ENCODE measurements at regions not wholly inside any gene's neighbourhood (a gene's known extent, or its start where the extent isn't known, plus 50 kb on each side); places are given as distances from the start of the nearest gene placed in this dataset.
"Not testable (repeated sequence)": the region's sequence is repeated elsewhere in the genome, so short reads cannot be mapped to it uniquely, and the experiment has no call there.

DNA sequence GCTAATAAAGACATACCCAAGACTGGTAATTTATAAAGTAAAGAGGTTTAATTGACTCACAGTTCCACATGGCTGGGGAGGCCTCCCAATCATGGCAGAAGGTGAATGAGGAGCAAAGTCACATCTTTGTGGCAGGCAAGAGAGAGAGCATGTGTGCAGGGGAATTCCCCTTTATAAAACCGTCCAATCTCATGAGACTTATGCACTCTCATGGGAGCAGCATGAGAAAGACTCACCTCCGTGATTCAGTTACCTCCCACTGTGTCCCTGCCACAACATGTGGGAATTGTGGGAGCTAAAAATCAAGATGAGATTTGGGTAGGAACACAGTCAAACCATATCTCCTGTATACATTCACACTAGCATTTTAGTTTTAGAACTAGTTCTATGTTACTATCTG lies 101.7 kb upstream of the NIPA1 start:
- DNase-seq = not testable (repeated sequence)

DNA sequence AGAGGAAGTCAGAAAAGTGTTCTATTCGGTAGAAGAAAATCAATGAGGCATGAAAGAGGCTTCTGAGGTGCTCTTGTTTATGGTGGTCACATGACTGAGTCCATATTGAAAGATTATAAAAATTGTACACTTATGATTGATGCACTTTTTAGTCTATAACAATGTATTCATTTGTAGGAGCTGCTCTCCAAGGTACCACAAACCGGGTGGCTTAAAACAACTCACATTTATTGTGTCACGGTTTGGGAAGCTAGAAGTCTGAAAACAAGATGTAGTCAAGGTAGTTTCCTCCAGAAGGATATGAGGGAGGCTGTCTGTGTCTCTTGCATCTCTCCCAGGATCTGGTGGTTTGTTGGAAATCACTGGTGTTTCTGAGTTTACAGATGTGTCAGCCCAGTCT lies 86.6 kb upstream of the NIPA1 start:
- not testable (repeated sequence) for DNase-seq

DNA sequence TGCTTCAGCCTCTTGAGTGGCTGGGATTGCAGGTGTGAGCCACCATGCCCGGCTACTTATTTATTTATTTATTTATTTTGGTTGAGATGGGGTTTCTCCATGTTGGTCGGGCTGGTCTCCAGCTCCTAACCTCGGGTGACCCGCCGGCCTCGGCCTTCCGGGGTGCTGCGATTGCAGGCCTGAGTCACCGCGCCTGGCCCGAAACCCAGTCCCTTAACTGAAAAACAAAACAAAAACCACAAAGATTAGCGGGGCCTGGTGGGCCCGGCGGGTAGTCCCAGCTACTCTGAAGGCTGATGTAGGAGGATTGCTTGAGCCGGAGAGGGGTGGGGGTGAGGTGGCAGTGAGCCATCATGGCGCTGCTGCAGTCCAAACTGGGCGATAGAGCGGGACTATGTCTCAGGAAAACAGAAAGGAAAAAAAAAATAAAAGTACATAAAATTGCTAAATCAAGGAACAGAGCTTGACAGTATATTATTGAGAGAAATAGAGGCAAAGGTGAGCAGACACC lies 75.6 kb upstream of the NIPA1 start:
- DNase-seq = not testable (repeated sequence)

DNA sequence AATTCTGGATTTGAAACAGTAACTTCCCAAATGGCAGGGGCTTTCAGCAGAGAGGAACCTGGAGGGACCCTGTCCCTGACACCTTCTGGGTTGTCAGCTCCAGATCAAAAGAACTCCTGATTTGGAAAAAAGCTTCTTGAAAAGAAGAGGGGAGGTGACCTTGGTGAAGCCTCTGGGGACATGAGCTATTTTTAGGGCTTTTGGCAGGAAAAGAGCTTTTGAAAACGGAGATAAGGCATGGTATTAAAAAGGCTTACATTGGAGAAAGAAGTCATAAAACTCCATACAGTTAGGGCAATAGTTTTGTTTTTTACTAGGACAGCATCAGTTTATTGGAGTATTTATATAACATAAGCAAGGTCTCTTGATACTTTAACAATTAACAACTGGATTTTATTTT lies 72.5 kb upstream of the NIPA1 start:
- DNase-seq = not testable (repeated sequence)

DNA sequence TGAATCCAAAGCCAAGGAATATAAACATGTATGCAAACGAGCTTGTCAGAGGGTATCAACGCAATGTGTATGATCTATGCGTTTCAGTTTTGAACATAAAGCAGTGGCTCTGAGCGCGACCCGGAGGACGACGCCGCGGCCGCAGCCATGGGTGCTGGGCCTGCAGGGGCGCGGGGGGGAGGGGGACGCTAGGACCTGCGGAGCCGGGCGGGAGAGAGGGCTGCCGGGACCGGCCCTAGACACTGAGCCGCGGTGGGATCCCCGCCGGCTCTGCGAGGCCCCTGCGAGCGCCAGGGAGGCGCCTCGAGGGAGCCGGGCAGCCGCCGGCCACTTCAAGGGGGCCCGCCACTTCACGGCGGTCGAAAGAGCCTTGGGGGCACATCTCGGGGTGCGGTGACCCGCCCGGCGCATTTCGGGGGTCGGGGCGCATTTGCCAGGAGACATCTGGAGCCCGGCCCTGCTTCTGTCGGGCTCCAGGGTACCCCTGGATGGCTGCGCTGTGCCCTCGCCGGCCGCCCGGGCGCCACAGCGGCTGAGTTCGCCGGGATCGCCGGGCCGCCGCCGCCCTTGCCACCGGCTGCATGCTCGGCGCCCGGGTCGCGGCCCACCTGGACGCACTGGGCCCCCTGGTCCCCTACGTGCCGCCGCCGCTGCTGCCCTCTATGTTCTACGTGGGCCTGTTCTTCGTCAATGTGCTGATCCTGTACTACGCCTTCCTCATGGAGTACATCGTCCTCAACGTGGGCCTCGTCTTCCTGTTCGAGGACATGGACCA lies 71.9 kb upstream of the NIPA1 start:
- not testable (repeated sequence) for DNase-seq

DNA sequence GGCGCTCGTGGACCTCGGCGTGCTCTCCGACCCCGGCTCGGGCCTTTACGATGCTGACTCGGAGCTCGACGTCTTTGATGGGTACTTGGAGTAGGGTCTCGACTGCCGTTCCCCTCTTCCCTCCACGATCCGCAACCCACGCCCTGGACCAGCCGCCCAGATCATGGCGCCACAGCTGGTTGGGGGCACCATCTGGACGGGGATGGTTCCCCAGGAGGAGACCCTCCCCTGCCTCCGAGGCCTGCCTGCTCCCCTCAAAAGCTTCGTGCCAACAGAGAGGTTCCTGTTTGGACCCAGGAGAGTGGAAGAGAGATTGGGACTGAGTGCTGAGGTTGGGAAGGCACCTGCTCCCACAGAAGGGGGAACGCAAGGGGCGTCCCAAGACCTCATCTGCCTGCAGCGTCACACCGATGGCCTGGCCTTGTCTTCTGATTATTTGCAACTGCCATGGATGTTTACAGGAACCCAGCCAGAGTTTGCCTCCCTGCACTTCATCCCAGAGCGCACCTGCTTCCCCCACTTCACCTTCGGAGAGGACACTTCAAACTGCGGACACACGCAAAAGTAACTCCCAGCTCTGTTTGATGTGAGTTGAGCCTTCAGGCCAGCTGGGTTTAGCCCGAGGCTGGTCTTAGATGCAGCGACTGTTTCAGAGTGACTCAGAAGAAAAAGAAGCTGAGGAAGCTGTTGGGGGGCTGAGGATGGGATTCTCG lies 71.2 kb upstream of the NIPA1 start:
- DNase-seq = not testable (repeated sequence)

DNA sequence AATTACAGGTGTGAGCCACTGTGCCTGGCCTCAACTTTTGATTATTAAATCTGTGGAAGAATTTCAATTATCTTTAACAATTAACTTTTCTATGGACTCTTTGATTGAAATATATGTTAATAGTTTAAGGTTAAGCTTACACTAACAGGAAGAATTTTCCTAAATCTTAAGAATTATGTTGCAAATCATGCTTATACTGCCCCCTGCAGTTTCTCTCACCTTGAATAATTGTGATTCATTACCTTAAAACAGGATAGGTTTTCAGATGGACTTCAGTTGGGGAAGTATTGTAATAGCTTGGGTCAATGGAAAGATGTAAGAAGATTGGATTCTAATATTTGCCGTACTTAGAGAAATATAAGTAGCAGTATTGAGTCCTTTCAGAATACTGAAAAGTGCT lies 66.5 kb upstream of the NIPA1 start:
- DNase-seq = not testable (repeated sequence)

DNA sequence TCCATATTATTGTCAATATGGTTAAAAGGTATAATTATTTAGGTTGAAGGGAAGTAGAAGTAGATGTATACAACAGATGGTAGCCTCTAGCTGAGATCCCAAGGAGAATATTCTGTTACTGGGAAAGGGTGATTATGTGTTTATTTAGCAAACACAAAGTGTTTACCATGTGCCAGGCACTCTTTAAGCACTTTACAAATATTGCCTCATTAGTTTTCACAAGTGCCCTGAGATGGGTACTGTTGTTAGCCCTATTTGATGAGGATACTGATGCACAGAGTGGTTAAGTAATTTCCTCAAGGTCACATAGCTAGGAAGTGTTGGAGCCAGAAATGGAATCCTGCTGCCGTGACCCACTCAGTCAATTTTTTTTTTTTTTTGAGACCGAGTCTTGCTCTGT lies 60.3 kb upstream of the NIPA1 start:
- not testable (repeated sequence) for DNase-seq

DNA sequence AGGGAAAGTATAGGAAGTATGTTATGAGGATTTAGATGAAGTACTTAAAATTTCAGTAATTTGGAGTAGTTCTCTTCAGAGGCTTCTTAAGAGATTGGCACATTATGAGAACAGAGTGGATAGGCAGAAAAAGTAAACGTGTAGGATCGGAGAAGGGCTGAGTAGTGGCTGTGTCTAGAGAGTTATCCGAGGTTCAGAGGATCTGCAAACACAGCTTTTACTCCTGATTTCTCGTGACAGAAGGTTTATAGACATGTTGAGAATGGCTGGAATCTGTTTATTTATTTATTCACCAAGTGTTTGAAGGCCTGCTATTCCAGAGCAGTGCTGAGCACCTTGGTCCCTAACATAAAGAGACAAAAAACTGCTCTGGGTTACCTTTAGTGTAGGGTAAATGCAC lies 51.4 kb upstream of the NIPA1 start:
- DNase-seq = not testable (repeated sequence)

DNA sequence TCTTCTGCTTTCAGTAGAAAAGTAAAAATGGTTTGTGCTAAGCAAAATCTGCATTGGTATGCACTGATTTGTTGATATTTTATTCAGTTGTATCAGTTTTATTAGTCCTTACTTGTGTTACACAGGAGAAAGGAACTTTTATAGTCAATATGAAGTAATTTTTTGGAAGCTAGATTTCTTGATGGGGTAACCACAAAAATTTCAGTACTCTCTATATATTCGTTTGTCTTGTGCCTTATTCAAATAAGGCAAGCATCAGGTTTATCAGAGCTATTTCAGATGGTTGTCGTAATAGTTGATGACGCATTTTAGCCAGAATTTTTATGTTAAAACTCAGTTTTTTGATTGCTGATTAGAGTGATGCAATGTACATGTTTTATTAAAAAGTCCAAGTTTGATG lies 50.7 kb upstream of the NIPA1 start:
- DNase-seq = no peak

DNA sequence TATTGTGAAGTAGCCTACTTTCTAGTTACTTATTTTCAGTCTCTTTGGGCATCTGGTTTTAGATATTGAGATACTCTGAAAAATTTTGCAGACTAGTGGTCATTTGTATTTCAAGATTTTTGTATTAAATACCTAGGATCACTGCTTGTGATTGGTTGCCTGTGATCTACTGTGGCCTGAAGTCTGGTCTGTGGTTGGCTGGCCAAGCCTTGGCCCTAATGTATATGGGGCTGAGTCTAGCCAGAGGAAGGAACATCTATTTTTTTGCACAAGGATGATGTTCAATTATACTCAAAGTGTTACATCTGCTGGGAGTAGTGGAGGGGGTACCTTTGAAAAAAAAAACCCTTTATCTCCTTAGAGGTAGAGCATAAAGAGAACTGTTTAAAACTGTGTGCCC lies 50.2 kb upstream of the NIPA1 start:
- not testable (repeated sequence) for DNase-seq
